H1 (cell line): ENCODE measurements at regions not wholly inside any gene's neighbourhood (a gene's known extent, or its start where the extent isn't known, plus 50 kb on each side); places are given as distances from the start of the nearest gene placed in this dataset.

Experiments used
- CTCF ChIA-PET: fragments of 300-600 bp; sonication (Branson Sonifier 250); formaldehyde crosslinking; loops from one replicate; lab custom pipeline; 2021; ENCODE audit not compliant: partially characterized antibody; lab: Charles Lee
- POLR2A ChIA-PET: fragments of 300-600 bp; sonication (Branson Sonifier 250); formaldehyde crosslinking; loops from one replicate; lab custom pipeline; 2021; ENCODE audit warnings: inconsistent platforms; ENCODE audit not compliant: partially characterized antibody; lab: Charles Lee
- DNase-seq, 2 experiments: peaks; one replicate each; pipeline versions ENCODE4 v3.0.0 to v3.0.0-alpha.2; 2010 to 2022; ENCODE audit warnings: low spot score in 2 of 2, low read depth in 1 of 2, mixed read lengths in 1 of 2
- FAIRE-seq: peaks from 2 replicates; lab custom pipeline; 2011; peaks lifted over from hg19 to GRCh38; lab: Jason Lieb, UNC
- H2AFZ ChIP-seq: 2 replicates; pipeline ENCODE4 v1.8.1; 2012; ENCODE audit warnings: low read length, inconsistent platforms
- H2AK5ac ChIP-seq: 2 replicates; pipeline ENCODE4 v1.6.1; 2013; ENCODE audit warnings: low read depth, low read length
- H2BK120ac ChIP-seq: replicated peaks from 2 replicates; pipeline ENCODE3; 2013; ENCODE audit warnings: low read depth, low read length, inconsistent platforms
- H2BK12ac ChIP-seq: 2 replicates; pipeline ENCODE4 v1.6.1; 2013; ENCODE audit warnings: low read depth, low read length
- H2BK15ac ChIP-seq: 2 replicates; pipeline ENCODE4 v1.6.1; 2013; ENCODE audit warnings: low read length
- H2BK20ac ChIP-seq: 2 replicates; pipeline ENCODE4 v1.6.1; 2013; ENCODE audit warnings: low read length
- H2BK5ac ChIP-seq: 2 replicates; pipeline ENCODE4 v1.6.1; 2013; ENCODE audit warnings: low read depth, low read length
- H3K14ac ChIP-seq: 2 replicates; pipeline ENCODE4 v1.6.1; 2013; ENCODE audit warnings: inconsistent platforms; ENCODE audit not compliant: insufficient read length
- H3K18ac ChIP-seq: 2 replicates; pipeline ENCODE4 v1.6.1; 2013; ENCODE audit warnings: low read length; ENCODE audit errors: extremely low read depth
- H3K23ac ChIP-seq: 2 replicates; pipeline ENCODE4 v1.6.1; 2013; ENCODE audit warnings: inconsistent platforms; ENCODE audit not compliant: insufficient read length
- H3K23me2 ChIP-seq: 2 replicates; pipeline ENCODE4 v1.6.1; 2013; ENCODE audit warnings: low read depth, low read length
- H3K27ac ChIP-seq: 2 replicates; pipeline ENCODE4 v1.6.1; 2011; ENCODE audit warnings: low read depth, low read length, inconsistent platforms
- H3K27me3 ChIP-seq, 4 experiments: replicated peaks in 1 of 4; 1 replicate in 1 of 4; 2 replicates in 3 of 4; pipeline versions ENCODE4 v1.6.1 to v1.8.1; 2011 to 2013; ENCODE audit warnings: low read length in 3 of 4, mild to moderate bottlenecking in 3 of 4, inconsistent platforms in 2 of 4, mixed read lengths in 2 of 4, moderate library complexity in 1 of 4; ENCODE audit not compliant: control insufficient read depth in 3 of 4, insufficient read depth in 3 of 4; ENCODE audit errors: extremely low read depth in 1 of 4
- H3K36me3 ChIP-seq, 4 experiments: 2 replicates each; pipeline versions ENCODE4 v1.6.1 to v1.8.1; 2011 to 2013; ENCODE audit warnings: mild to moderate bottlenecking in 4 of 4, low read length in 3 of 4, moderate library complexity in 2 of 4, control low read depth in 1 of 4, inconsistent platforms in 1 of 4; ENCODE audit not compliant: insufficient read depth in 4 of 4, control insufficient read depth in 2 of 4
- H3K4ac ChIP-seq: replicated peaks from 2 replicates; pipeline ENCODE3; 2013; ENCODE audit warnings: low read length, low read depth, mixed read lengths, inconsistent platforms; ENCODE audit not compliant: insufficient read length
- H3K4me1 ChIP-seq, 4 experiments: replicated peaks in 1 of 4; 1 replicate in 1 of 4; 2 replicates in 3 of 4; pipeline versions ENCODE4 v1.6.1 to v1.8.1; 2011 to 2013; ENCODE audit warnings: low read length in 3 of 4, inconsistent platforms in 2 of 4, mixed read lengths in 1 of 4; ENCODE audit not compliant: insufficient read depth in 4 of 4, control insufficient read depth in 3 of 4
- H3K4me2 ChIP-seq, 2 experiments: 2 replicates each; pipeline versions ENCODE4 v1.6.1 to v1.8.1; 2011 to 2013; ENCODE audit warnings: low read depth in 2 of 2, low read length in 2 of 2, control low read depth in 1 of 2, inconsistent platforms in 1 of 2, mild to moderate bottlenecking in 1 of 2; ENCODE audit not compliant: insufficient read depth in 1 of 2
- H3K4me3 ChIP-seq, 4 experiments: fragments of 200-600, 300-600 bp in 1 of 4; sonication (generic), shearing (Covaris generic), sonication (Bioruptor Twin) in 1 of 4; 2 replicates each; pipeline versions ENCODE4 v1.5.1 to v1.8.1; 2011 to 2016; ENCODE audit warnings: low read length in 4 of 4, low read depth in 3 of 4, control low read depth in 2 of 4, inconsistent platforms in 2 of 4, mild to moderate bottlenecking in 2 of 4, mixed read lengths in 1 of 4, moderate library complexity in 1 of 4; ENCODE audit not compliant: insufficient read depth in 2 of 4; ENCODE audit errors: extremely low read depth in 1 of 4
- H3K56ac ChIP-seq: replicated peaks from 2 replicates; pipeline ENCODE3; 2013; ENCODE audit warnings: low read depth, mild to moderate bottlenecking, mixed read lengths, low read length, inconsistent platforms; ENCODE audit not compliant: insufficient read length
- H3K79me1 ChIP-seq: 2 replicates; pipeline ENCODE4 v1.6.1; 2013; ENCODE audit warnings: low read depth, low read length, control low read depth
- H3K79me2 ChIP-seq, 2 experiments: 2 replicates each; pipeline versions ENCODE4 v1.6.1 to v1.8.1; 2012 to 2013; ENCODE audit warnings: low read length in 2 of 2, mild to moderate bottlenecking in 2 of 2, inconsistent platforms in 1 of 2; ENCODE audit not compliant: insufficient read depth in 2 of 2, control insufficient read depth in 1 of 2
- H3K9ac ChIP-seq, 4 experiments: replicated peaks in 1 of 4; 1 replicate in 1 of 4; 2 replicates in 3 of 4; pipeline versions ENCODE4 v1.6.1 to v1.8.1; 2011 to 2013; ENCODE audit warnings: low read depth in 3 of 4, low read length in 3 of 4, control low read depth in 2 of 4, mild to moderate bottlenecking in 2 of 4, moderate library complexity in 2 of 4, inconsistent platforms in 1 of 4; ENCODE audit errors: extremely low read depth in 1 of 4
- H3K9me3 ChIP-seq, 2 experiments: 2 replicates each; pipeline versions ENCODE4 v1.6.1 to v1.8.1; 2012 to 2013; ENCODE audit warnings: mild to moderate bottlenecking in 2 of 2, moderate library complexity in 2 of 2, control low read depth in 1 of 2, inconsistent platforms in 1 of 2, low read depth in 1 of 2, low read length in 1 of 2, mixed read lengths in 1 of 2; ENCODE audit not compliant: insufficient read depth in 2 of 2
- H4K20me1 ChIP-seq, 2 experiments: replicated peaks in 1 of 2; 2 replicates each; pipeline versions ENCODE3 to v1.8.1; 2011 to 2013; ENCODE audit warnings: inconsistent platforms in 2 of 2, low read length in 2 of 2, mild to moderate bottlenecking in 1 of 2; ENCODE audit not compliant: insufficient read depth in 2 of 2, control insufficient read depth in 1 of 2
- H4K5ac ChIP-seq: 2 replicates; pipeline ENCODE4 v1.6.1; 2013; ENCODE audit warnings: low read length, low read depth, mixed read lengths, inconsistent platforms; ENCODE audit not compliant: insufficient read length
- H4K8ac ChIP-seq: 2 replicates; pipeline ENCODE4 v1.8.0; 2013; ENCODE audit warnings: mild to moderate bottlenecking, moderate library complexity, low read length, inconsistent platforms; ENCODE audit not compliant: insufficient read depth; ENCODE audit errors: extremely low read depth
- H4K91ac ChIP-seq: replicated peaks from 2 replicates; pipeline ENCODE3; 2013; ENCODE audit warnings: low read length, mixed read lengths, inconsistent platforms; ENCODE audit not compliant: insufficient read length
- ASH2L ChIP-seq: fragments of 200-600, 300-600 bp; sonication (generic); IDR thresholded peaks from one replicate; pipeline ENCODE4 v1.7.1; 2017; ENCODE audit warnings: low read length
- CTBP2 ChIP-seq: IDR thresholded peaks from 2 replicates; pipeline ENCODE4 v1.7.0; 2011; ENCODE audit warnings: borderline replicate concordance, mild to moderate bottlenecking, moderate library complexity, mixed read lengths, low read length; ENCODE audit not compliant: insufficient read depth, insufficient read length
- RAD21 ChIP-seq, 2 experiments: IDR thresholded peaks in 1 of 2; conservative IDR thresholded peaks in 1 of 2; 2 replicates each; pipeline ENCODE4 v1.6.1; 2011; ENCODE audit warnings: low read depth in 2 of 2, low read length in 2 of 2, improper control_type of control experiment in 1 of 2, inconsistent platforms in 1 of 2, mild to moderate bottlenecking in 1 of 2, moderate library complexity in 1 of 2
- SIX5 ChIP-seq: IDR thresholded peaks from 2 replicates; pipeline ENCODE4 v1.6.1; 2011; ENCODE audit warnings: mild to moderate bottlenecking, low read depth, low read length
- YY1 ChIP-seq: IDR thresholded peaks from 2 replicates; pipeline ENCODE4 v1.6.1; 2011; ENCODE audit warnings: low read depth, mild to moderate bottlenecking, low read length
- WGBS, 2 experiments: shearing (Covaris generic) in 1 of 2; methylation state at CpG; one replicate each; pipeline versions ENCODE4 v1.1.6 to v1.1.7; 2013 to 2015; ENCODE audit warnings: low lambda C conversion rate in 2 of 2, mixed read lengths in 2 of 2, inconsistent platforms in 1 of 2, low coverage in 1 of 2, missing lambda C conversion rate in 1 of 2; ENCODE audit not compliant: insufficient replicate concordance in 2 of 2, insufficient coverage in 1 of 2, insufficient read length in 1 of 2; ENCODE audit errors: extremely low coverage in 1 of 2, missing lambda C conversion rate in 1 of 2; 5-methylcytosine and 5-hydroxymethylcytosine counted together
- TF ChIP-seq, protein P1 (sequence below): IDR thresholded peaks from 2 replicates; pipeline ENCODE4 v1.6.1; 2012; ENCODE audit warnings: inconsistent platforms

DNA sequence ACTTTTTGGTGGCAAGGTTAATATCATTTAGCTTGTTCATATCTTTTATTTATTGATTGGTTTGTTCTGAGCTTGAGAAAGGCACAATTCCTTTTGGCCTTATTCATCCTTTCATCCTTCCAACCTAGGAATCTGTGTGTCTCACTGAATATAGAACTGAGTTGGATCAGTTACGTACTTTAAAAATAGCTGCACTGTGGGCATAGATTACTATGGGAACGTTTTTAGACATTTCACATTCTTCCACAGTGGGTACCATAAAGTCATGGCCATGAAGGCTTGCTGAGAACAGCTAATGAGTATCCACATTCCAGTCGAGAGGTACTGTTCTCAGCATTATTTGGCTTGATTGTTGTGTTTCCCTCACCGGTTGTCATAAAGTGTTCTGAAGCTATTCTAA lies 217.0 kb upstream of the DKK2 start:
- H3K18ac ChIP-seq: no peak overlapping the region
- no peak overlapping the region for H3K56ac ChIP-seq
- no peak overlapping the region for H2BK20ac ChIP-seq
- no peak overlapping the region for H2AFZ ChIP-seq
- ChIA-PET POLR2A (no interaction called here), CTCF (interaction anchor here (1.1 to 1.3 kb wide), 2 partner anchors 202 to 217 kb away, joined by 4 to 5 read pairs; partner anchors contain the start of gene DKK2)
- TF ChIP-seq CTBP2 (no peak), ASH2L (no peak), RAD21 (IDR thresholded peaks at IDR 0.05 in 1 of 2, conservative IDR thresholded peaks at IDR 0.05 in 1 of 2; ENCODE audit: low read depth in 2 of 2, low read length in 2 of 2) (no peak), YY1 (no peak), SIX5 (no peak)
- TF ChIP-seq, protein P1, sequence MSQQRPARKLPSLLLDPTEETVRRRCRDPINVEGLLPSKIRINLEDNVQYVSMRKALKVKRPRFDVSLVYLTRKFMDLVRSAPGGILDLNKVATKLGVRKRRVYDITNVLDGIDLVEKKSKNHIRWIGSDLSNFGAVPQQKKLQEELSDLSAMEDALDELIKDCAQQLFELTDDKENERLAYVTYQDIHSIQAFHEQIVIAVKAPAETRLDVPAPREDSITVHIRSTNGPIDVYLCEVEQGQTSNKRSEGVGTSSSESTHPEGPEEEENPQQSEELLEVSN: no peak
- H3K23ac ChIP-seq: no peak overlapping the region
- DNase-seq (no peak), FAIRE-seq (no peak)
- H4K5ac ChIP-seq: no peak overlapping the region
- H3K36me3 ChIP-seq: no peaks in the 10 kb centered on the region
- no peak overlapping the region for H2BK15ac ChIP-seq
- no peaks in the 10 kb centered on the region for H4K20me1 ChIP-seq
- no peaks in the 10 kb centered on the region for H3K27me3 ChIP-seq
- no peak overlapping the region for H4K91ac ChIP-seq
- no peak overlapping the region for H3K9ac ChIP-seq
- no peak overlapping the region for H2BK5ac ChIP-seq
- no peak overlapping the region for H4K8ac ChIP-seq
- no peak overlapping the region for H2AK5ac ChIP-seq
- no peaks in the 10 kb centered on the region for H3K4me1 ChIP-seq
- no peak overlapping the region for H3K27ac ChIP-seq
- no peak overlapping the region for H3K4ac ChIP-seq
- no peaks in the 10 kb centered on the region for H3K79me2 ChIP-seq
- H3K14ac ChIP-seq: no peak overlapping the region
- no peak overlapping the region for H3K4me2 ChIP-seq
- H3K79me1 ChIP-seq: no peaks in the 10 kb centered on the region
- H2BK120ac ChIP-seq: no peak overlapping the region
- no peaks in the 10 kb centered on the region for H3K9me3 ChIP-seq
- no peak overlapping the region for H2BK12ac ChIP-seq
- no peaks in the 10 kb centered on the region for H3K23me2 ChIP-seq
- WGBS, 2 experiments: 93% methylated on average over 4 of the region's 4 CpGs; no CpG with 5 or more reads in 1 of the 2 experiments
- no peak overlapping the region for H3K4me3 ChIP-seq
